Keratinocyte (primary cell): ENCODE measurements at regions not wholly inside any gene's neighbourhood (a gene's known extent, or its start where the extent isn't known, plus 50 kb on each side); places are given as distances from the start of the nearest gene placed in this dataset.

Experiments
- DNase-seq: peaks from one replicate; pipeline ENCODE4 v3.0.0-alpha.2; 2011; ENCODE audit warnings: low read depth, missing footprints, low spot score
- FAIRE-seq: peaks from 2 replicates; lab custom pipeline; 2011; peaks lifted over from hg19 to GRCh38; lab: Jason Lieb, UNC
- H2AFZ ChIP-seq: 2 replicates; pipeline ENCODE4 v1.6.0; 2012; ENCODE audit warnings: low read length, control low read depth, inconsistent platforms; ENCODE audit not compliant: control insufficient read depth
- H3K27ac ChIP-seq: 2 replicates; pipeline ENCODE4 v1.5.1; 2011; ENCODE audit warnings: low read length; ENCODE audit not compliant: control insufficient read depth, insufficient read depth
- H3K27me3 ChIP-seq: 3 replicates; pipeline ENCODE4 v1.6.0; 2011; ENCODE audit warnings: low read length; ENCODE audit not compliant: control insufficient read depth, insufficient read depth; ENCODE audit errors: extremely low read depth
- H3K36me3 ChIP-seq, 2 experiments: 2 replicates in 1 of 2; 3 replicates in 1 of 2; pipeline ENCODE4 v1.5.1; 2011; ENCODE audit warnings: low read length in 2 of 2, mild to moderate bottlenecking in 1 of 2; ENCODE audit not compliant: control insufficient read depth in 2 of 2, insufficient read depth in 2 of 2; ENCODE audit errors: extremely low read depth in 1 of 2
- H3K4me1 ChIP-seq: 3 replicates; pipeline ENCODE4 v1.5.1; 2011; ENCODE audit warnings: low read length; ENCODE audit not compliant: control insufficient read depth, insufficient read depth; ENCODE audit errors: extremely low read depth
- H3K4me2 ChIP-seq: 3 replicates; pipeline ENCODE4 v1.6.0; 2011; ENCODE audit warnings: low read depth, low read length; ENCODE audit not compliant: control insufficient read depth, insufficient read depth; ENCODE audit errors: extremely low read depth
- H3K4me3 ChIP-seq, 3 experiments: fragments of 200-600 bp in 1 of 3; sonication (generic) in 1 of 3; 2 replicates in 2 of 3; 3 replicates in 1 of 3; pipeline ENCODE4 v1.5.1; 2011 to 2016; ENCODE audit warnings: low read length in 3 of 3, mild to moderate bottlenecking in 3 of 3, control low read depth in 2 of 3, inconsistent platforms in 1 of 3, low read depth in 1 of 3, mixed read lengths in 1 of 3, mixed run types in 1 of 3, moderate library complexity in 1 of 3; ENCODE audit not compliant: control insufficient read depth in 2 of 3, insufficient read depth in 2 of 3; ENCODE audit errors: extremely low read depth in 1 of 3
- H3K79me2 ChIP-seq: 2 replicates; pipeline ENCODE4 v1.6.0; 2012; ENCODE audit warnings: low read length; ENCODE audit not compliant: control insufficient read depth, insufficient read depth
- H3K9ac ChIP-seq: 3 replicates; pipeline ENCODE4 v1.6.0; 2011; ENCODE audit warnings: low read length; ENCODE audit not compliant: control insufficient read depth, insufficient read depth; ENCODE audit errors: extremely low read depth
- H3K9me1 ChIP-seq: 3 replicates; pipeline ENCODE4 v1.6.0; 2011; ENCODE audit warnings: low read length; ENCODE audit not compliant: control insufficient read depth, insufficient read depth; ENCODE audit errors: extremely low read depth
- H3K9me3 ChIP-seq: 2 replicates; pipeline ENCODE4 v1.5.1; 2012; ENCODE audit warnings: low read depth, low read length; ENCODE audit not compliant: control insufficient read depth
- H4K20me1 ChIP-seq: 3 replicates; pipeline ENCODE4 v1.6.0; 2011; ENCODE audit warnings: low read length; ENCODE audit not compliant: control insufficient read depth, insufficient read depth; ENCODE audit errors: extremely low read depth
- EZH2 ChIP-seq: IDR thresholded peaks from one replicate; pipeline ENCODE4 v1.6.1; 2012; ENCODE audit warnings: inconsistent platforms, mild to moderate bottlenecking, low read length, moderate library complexity
- dilution Hi-C: fragments of 300-500 bp; cut with MboI; formaldehyde crosslinking; loops from one replicate; pipeline ENCODE4 v1.7.0; 2020; ENCODE audit warnings: low sequenced_read_pairs; ENCODE audit not compliant: extremely low pct_ligation_motif_present
- TF ChIP-seq, protein P1 (sequence below), 3 experiments: IDR thresholded peaks in 1 of 3; conservative IDR thresholded peaks in 1 of 3; optimal IDR thresholded peaks in 1 of 3; 2 replicates in 2 of 3; 3 replicates in 1 of 3; pipeline versions ENCODE3 to v1.5.1; 2011; ENCODE audit warnings: low read length in 3 of 3, mild to moderate bottlenecking in 3 of 3, moderate library complexity in 2 of 3, control low read depth in 1 of 3, inconsistent platforms in 1 of 3; ENCODE audit not compliant: insufficient read depth in 2 of 3; ENCODE audit errors: extremely low read depth in 1 of 3

DNA sequence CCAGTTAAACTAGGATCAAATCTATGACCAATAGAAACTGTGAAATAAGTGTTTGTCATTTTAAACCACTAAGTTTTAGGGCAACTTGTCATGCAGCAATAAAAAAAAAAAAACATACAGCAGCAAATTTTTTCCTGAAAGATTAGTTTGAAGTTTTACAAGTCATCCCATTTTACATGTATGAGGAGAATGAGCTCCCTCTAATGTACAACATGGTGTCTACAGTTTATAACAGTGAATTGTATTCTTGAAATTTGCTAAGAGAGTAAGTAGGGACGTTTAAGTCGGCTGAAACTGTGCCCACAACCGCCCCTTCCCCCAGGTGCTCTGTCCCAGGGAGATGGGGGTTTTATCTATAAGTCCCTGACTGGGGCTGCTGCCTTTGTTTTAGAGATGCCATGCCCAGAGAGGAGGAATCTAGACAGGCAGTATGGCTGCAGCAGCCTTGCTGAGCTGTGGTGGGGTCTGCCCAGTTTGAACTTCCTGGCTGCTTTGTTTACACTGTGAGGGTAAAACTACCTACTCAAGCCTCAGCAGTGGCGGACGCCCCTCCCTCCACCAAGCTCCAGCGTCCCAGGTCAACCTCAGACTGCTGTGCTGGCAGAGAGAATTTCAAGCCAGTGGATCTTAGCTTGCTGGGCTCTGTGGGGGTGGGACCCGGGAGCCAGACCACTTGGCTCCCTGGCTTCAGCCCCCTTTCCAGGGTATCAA is 499.3 kb upstream of the CT83 start:
- Histone ChIP-seq H3K4me2 (no peak overlapping the region), H3K9me1 (no peaks in the 10 kb centered on the region), H4K20me1 (no peaks in the 10 kb centered on the region), H3K79me2 (no peaks in the 10 kb centered on the region), H2AFZ (no peak overlapping the region), H3K36me3 (no peaks in the 10 kb centered on the region), H3K27me3 (no peaks in the 10 kb centered on the region), H3K27ac (no peak overlapping the region), H3K4me1 (no peaks in the 10 kb centered on the region), H3K9me3 (no peaks in the 10 kb centered on the region), H3K4me3 (no peak overlapping the region), H3K9ac (no peak overlapping the region)
- no peak for FAIRE-seq
- TF ChIP-seq, protein P1, sequence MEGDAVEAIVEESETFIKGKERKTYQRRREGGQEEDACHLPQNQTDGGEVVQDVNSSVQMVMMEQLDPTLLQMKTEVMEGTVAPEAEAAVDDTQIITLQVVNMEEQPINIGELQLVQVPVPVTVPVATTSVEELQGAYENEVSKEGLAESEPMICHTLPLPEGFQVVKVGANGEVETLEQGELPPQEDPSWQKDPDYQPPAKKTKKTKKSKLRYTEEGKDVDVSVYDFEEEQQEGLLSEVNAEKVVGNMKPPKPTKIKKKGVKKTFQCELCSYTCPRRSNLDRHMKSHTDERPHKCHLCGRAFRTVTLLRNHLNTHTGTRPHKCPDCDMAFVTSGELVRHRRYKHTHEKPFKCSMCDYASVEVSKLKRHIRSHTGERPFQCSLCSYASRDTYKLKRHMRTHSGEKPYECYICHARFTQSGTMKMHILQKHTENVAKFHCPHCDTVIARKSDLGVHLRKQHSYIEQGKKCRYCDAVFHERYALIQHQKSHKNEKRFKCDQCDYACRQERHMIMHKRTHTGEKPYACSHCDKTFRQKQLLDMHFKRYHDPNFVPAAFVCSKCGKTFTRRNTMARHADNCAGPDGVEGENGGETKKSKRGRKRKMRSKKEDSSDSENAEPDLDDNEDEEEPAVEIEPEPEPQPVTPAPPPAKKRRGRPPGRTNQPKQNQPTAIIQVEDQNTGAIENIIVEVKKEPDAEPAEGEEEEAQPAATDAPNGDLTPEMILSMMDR (optimal IDR thresholded peaks at IDR 0.05 in 1 of 3, IDR thresholded peaks at IDR 0.05 in 1 of 3, conservative IDR thresholded peaks at IDR 0.05 in 1 of 3; ENCODE audit: extremely low read depth in 1 of 3, insufficient read depth in 2 of 3, low read length in 3 of 3) = no peak
- no peak for TF ChIP-seq EZH2
- DNase-seq = no peak
- dilution Hi-C loops = no loop called here

DNA sequence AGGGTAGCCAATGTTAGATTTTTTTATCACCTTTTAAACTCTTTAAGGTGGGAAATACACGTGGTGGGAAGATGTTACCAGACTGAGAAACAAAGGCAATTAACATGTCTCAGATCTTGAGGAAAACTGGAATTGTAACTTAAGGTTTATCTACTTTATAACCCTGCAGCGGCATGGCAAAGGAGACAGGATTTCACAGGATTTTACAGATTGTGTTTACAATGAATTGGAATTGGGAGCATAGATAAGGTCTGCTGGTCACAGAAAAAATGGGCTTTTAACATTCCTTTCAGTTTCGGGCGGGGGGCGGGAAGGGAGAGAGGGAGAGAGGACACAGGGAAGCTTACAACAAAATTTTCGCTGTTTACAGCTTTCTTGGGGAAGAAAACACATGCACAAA is 467.5 kb upstream of the CT83 start:
- Histone ChIP-seq H3K27me3 (no peaks in the 10 kb centered on the region), H3K79me2 (no peaks in the 10 kb centered on the region), H3K36me3 (no peaks in the 10 kb centered on the region), H2AFZ (no peak overlapping the region), H3K9me3 (no peaks in the 10 kb centered on the region), H3K4me1 (no peaks in the 10 kb centered on the region), H4K20me1 (no peaks in the 10 kb centered on the region), H3K9me1 (no peaks in the 10 kb centered on the region), H3K27ac (no peak overlapping the region), H3K9ac (no peak overlapping the region), H3K4me2 (no peak overlapping the region), H3K4me3 (no peak overlapping the region)
- TF ChIP-seq, protein P1 (optimal IDR thresholded peaks at IDR 0.05 in 1 of 3, IDR thresholded peaks at IDR 0.05 in 1 of 3, conservative IDR thresholded peaks at IDR 0.05 in 1 of 3; ENCODE audit: extremely low read depth in 1 of 3, insufficient read depth in 2 of 3, low read length in 3 of 3) = no peak
- no peak for TF ChIP-seq EZH2
- DNase-seq (no peak), FAIRE-seq (no peak)
- dilution Hi-C loops = no loop called here
